Type B pancreatic cell (in vitro differentiated cells): ENCODE measurements at regions not wholly inside any gene's neighbourhood (a gene's known extent, or its start where the extent isn't known, plus 50 kb on each side); places are given as distances from the start of the nearest gene placed in this dataset.
"Not testable (repeated sequence)": the region's sequence is repeated elsewhere in the genome, so short reads cannot be mapped to it uniquely, and the experiment has no call there.

Experiments
- DNase-seq: peaks from one replicate; pipeline ENCODE4 v3.0.0; 2021; ENCODE audit warnings: mixed read lengths; ENCODE audit not compliant: unreplicated experiment; ENCODE audit errors: extremely low spot score
- H3K27ac Mint-ChIP-seq: 2 replicates; pipeline ENCODE4 v1.8.0; 2021; ENCODE audit warnings: mild to moderate bottlenecking, mixed read lengths
- H3K27me3 Mint-ChIP-seq: 2 replicates; pipeline ENCODE4 v1.8.0; 2021; ENCODE audit warnings: mixed read lengths
- H3K36me3 Mint-ChIP-seq: 2 replicates; pipeline ENCODE4 v1.8.0; 2021; ENCODE audit warnings: mixed read lengths
- H3K4me1 Mint-ChIP-seq: one replicate; pipeline ENCODE4 v1.8.0; 2021; ENCODE audit warnings: mixed read lengths; ENCODE audit not compliant: unreplicated experiment
- H3K4me3 Mint-ChIP-seq: 2 replicates; pipeline ENCODE4 v1.8.0; 2021; ENCODE audit warnings: mild to moderate bottlenecking, mixed read lengths
- H3K9me3 Mint-ChIP-seq: 2 replicates; pipeline ENCODE4 v1.8.0; 2021; ENCODE audit warnings: mixed read lengths
- CTCF ChIP-seq: fragments of 200-600 bp; sonication (generic); conservative IDR thresholded peaks from 2 replicates; pipeline ENCODE4 v1.5.0; 2021; ENCODE audit warnings: antibody characterized with exemption, mild to moderate bottlenecking

DNA sequence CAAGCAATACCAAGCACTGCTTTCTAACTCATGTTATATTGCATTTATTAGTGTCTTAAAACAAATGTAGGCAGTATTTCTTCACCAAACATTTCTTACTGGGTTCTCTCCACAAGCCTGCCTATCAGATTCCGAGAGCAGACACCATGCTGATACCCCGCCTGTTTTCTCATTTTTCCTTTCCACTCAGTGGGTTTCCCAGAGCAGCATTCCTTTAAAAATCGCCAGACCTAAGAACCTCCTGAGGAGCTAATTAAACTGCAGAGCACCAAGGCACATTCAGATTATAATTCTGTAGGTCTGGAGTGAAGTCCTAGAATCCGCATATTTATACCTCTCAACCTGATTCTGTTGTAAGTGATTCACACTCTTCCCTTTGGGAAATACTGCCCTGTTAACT, 405.6 kb downstream of the TNS1 start:
- no peak overlapping the region for H3K4me3 Mint-ChIP-seq
- no peaks in the 10 kb centered on the region for H3K36me3 Mint-ChIP-seq
- no peak overlapping the region for H3K27ac Mint-ChIP-seq
- H3K9me3 Mint-ChIP-seq = no peaks in the 10 kb centered on the region
- peaks cover 9% of the 10 kb centered on the region for H3K27me3 Mint-ChIP-seq
- DNase-seq = no peak
- peaks cover 15% of the 10 kb centered on the region for H3K4me1 Mint-ChIP-seq
- no peak for TF ChIP-seq CTCF

DNA sequence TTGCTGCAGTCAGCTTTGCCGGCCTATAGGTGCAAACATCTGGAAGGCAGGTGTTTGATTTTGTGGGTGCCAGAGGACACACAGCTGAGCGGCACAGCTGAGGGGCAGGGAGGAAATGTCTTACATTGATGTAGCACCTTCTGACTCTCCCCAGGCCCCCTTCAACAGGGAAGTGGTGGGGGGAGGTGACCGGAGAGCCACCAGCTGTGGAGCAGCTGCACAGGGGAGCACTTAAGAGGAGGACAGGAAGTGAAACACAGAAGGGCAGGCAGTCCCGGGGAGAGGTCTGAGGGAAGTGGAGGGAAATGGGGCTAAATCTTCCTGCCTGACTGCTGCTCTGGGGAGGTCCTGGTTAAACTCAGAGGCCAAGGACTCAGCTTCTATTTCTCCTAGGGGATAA, 409.1 kb downstream of the TNS1 start:
- no peak for DNase-seq
- Mint-ChIP-seq H3K27ac (no peak overlapping the region), H3K4me3 (no peak overlapping the region), H3K36me3 (no peaks in the 10 kb centered on the region), H3K9me3 (no peaks in the 10 kb centered on the region), H3K4me1 (peaks cover 15% of the 10 kb centered on the region), H3K27me3 (no peaks in the 10 kb centered on the region)
- no peak for TF ChIP-seq CTCF

- DNase-seq = no peak
- TF ChIP-seq CTCF = no peak
- no peaks in the 10 kb centered on the region for H3K4me1 Mint-ChIP-seq
- no peak overlapping the region for H3K27ac Mint-ChIP-seq
- peaks cover 20% of the 10 kb centered on the region for H3K27me3 Mint-ChIP-seq
- no peaks in the 10 kb centered on the region for H3K9me3 Mint-ChIP-seq
- H3K36me3 Mint-ChIP-seq = peaks cover 6% of the 10 kb centered on the region
- H3K4me3 Mint-ChIP-seq = no peak overlapping the region
Measured at GRCh38 chr2:217588266-217588665, 414.5 kb downstream of the TNS1 start.

DNA sequence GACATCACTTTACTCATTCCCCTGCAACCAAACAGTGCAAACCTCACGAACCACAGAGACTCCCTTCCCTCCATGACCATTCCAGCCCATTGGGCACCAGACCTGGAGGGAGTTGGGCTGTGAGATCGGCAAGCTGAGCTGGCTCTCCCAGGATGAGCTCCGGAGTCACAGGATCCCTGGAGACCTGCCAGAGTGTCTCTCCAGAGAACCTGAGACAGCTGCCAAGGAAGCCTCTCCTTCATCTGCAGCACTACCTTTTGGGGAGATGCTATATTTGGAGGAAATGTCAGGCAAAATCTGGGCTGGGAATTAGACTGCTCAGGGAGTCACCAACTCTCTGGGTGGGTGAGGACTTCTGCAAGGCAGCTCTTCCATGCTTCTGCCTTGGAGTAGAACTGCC, 417.4 kb downstream of the TNS1 start:
- no peak for DNase-seq
- Mint-ChIP-seq H3K4me1 (no peaks in the 10 kb centered on the region), H3K4me3 (no peak overlapping the region), H3K9me3 (no peaks in the 10 kb centered on the region), H3K36me3 (peaks cover 6% of the 10 kb centered on the region), H3K27me3 (peaks cover 20% of the 10 kb centered on the region), H3K27ac (no peak overlapping the region)
- no peak for TF ChIP-seq CTCF

GRCh38 chr2:217580407-217580806, 422.4 kb downstream of the TNS1 start:
- not testable (repeated sequence) for H3K4me3 Mint-ChIP-seq, H3K27ac Mint-ChIP-seq, H3K4me1 Mint-ChIP-seq, DNase-seq, H3K36me3 Mint-ChIP-seq, H3K9me3 Mint-ChIP-seq
- H3K27me3 Mint-ChIP-seq = peaks cover 11% of the 10 kb centered on the region

DNA sequence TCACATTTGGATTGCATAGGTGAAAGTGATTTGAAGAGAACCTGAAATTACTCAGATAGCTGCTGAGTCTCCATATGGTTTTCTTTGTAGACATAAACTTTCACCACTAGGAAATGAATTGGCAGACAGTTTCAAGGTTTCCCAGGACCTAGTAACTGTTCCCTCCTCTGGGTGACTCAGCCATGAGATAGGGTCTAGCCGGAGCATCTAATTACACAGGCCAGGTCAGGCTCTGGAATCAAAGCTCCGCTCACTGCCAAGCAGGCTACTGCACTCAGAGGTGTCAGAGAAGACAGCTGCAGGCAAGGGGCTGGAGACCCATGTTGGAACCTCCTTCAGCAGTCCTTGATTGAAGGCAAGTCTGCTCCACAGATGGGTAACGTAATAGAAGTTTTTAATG, 429.2 kb downstream of the TNS1 start:
- Mint-ChIP-seq H3K9me3 (no peaks in the 10 kb centered on the region), H3K27me3 (no peaks in the 10 kb centered on the region), H3K36me3 (peaks cover 4% of the 10 kb centered on the region), H3K27ac (no peak overlapping the region), H3K4me1 (peaks cover 3% of the 10 kb centered on the region), H3K4me3 (no peak overlapping the region)
- no peak for DNase-seq
- no peak for TF ChIP-seq CTCF
